ENCODE measurements at regions not wholly inside any gene's neighbourhood (a gene's known extent, or its start where the extent isn't known, plus 50 kb on each side); places are given as distances from the start of the nearest gene placed in this dataset.

DNA sequence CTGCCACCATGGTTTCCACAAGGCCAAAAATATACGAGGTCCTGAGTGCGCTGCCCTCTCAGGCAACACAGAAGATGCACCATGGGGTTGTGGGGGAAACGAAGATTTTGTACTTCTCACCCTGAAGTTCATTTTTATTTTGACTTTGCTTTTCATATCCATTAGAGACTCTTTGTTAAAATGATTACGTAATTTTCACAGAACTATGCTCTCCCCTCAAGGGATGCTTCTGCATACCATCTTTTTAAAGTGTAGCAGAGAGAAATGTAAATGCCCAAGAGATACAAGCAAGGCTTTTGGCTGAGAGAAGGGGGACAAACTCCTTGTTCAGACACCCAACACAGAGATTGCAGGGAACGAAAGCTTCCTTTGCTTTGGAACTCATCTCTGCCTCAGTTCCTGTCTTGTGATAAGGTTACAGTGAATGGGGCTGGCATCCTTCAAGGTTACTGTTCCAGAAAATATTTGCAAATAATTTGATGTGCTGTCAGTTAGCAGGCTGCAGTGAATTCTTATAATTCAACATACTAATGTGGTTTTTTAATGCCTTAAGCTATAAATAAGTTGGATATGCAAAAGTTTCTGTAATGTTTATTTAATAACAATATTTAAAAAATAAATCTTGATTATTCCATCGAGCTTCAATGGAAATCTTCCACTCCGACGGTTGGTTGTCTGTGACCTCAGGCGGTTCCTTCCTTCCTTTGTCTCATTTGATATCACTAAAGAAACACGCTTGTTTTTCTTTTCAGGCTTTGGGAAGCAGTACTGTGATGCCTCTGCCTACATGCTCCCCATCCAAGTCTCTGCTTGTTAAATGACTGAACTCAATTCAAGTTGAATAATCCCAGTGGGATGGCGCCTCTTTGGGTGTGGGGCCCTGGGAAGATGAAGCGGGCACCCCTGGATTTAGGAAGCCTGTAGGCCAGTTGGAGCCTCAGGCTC, 209.3 kb upstream of the CTBP2 start:
- H3K9me3 ChIP-seq (ENCODE audit: control insufficient read depth in 4 of 4, insufficient read depth in 3 of 4, low read length in 3 of 4) = no peaks in the 10 kb centered on the region
- no peaks in the 10 kb centered on the region for H3K36me3 ChIP-seq (ENCODE audit: control insufficient read depth in 4 of 4, insufficient read depth in 4 of 4, low read length in 4 of 4)
- no peaks in the 10 kb centered on the region for H3K27me3 ChIP-seq (ENCODE audit: control insufficient read depth in 3 of 3, insufficient read depth in 3 of 3, low read length in 2 of 3)
- ATAC-seq (ENCODE audit: insufficient read depth, low FRiP score) = no peak
- TF ChIP-seq, protein P1, sequence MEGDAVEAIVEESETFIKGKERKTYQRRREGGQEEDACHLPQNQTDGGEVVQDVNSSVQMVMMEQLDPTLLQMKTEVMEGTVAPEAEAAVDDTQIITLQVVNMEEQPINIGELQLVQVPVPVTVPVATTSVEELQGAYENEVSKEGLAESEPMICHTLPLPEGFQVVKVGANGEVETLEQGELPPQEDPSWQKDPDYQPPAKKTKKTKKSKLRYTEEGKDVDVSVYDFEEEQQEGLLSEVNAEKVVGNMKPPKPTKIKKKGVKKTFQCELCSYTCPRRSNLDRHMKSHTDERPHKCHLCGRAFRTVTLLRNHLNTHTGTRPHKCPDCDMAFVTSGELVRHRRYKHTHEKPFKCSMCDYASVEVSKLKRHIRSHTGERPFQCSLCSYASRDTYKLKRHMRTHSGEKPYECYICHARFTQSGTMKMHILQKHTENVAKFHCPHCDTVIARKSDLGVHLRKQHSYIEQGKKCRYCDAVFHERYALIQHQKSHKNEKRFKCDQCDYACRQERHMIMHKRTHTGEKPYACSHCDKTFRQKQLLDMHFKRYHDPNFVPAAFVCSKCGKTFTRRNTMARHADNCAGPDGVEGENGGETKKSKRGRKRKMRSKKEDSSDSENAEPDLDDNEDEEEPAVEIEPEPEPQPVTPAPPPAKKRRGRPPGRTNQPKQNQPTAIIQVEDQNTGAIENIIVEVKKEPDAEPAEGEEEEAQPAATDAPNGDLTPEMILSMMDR (IDR thresholded peaks at IDR 0.05; ENCODE audit: control extremely low read depth, extremely low read depth) = no peak
- no peak for DNase-seq
- H3K4me3 ChIP-seq = no peak overlapping the region
- H3K9ac ChIP-seq (ENCODE audit: insufficient read depth in 1 of 2, low read length in 2 of 2) = no peak overlapping the region
- H3K4me1 ChIP-seq (ENCODE audit: control insufficient read depth in 5 of 5, insufficient read depth in 5 of 5, low read length in 5 of 5) = no peaks in the 10 kb centered on the region
- WGBS, 2 donors = 75 to 81% methylated on average over 12 of the region's 12 CpGs
- H3K27ac ChIP-seq (ENCODE audit: low read depth in 1 of 2, low read length in 1 of 2) = no peak overlapping the region

DNA sequence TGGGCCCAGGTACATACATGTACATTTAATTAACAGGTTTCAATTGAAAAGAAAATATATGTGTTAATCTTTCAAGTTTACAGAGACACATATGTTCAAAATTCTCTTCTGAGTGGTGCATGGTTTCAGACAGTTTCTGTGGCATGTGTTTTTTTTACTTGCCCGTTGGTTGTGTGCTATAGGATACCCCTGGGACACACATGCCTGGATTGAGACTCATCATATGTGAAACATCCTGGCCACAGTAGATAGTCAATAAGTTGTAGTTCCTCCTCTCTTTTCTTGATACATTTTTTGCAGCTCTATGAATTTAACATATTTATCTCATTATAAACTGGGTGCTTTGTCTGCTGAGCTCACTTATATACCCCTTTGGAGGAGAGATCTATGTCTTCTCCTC, 207.8 kb upstream of the CTBP2 start:
- ATAC-seq (ENCODE audit: insufficient read depth, low FRiP score) (no peak), DNase-seq (no peak)
- Histone ChIP-seq H3K36me3 (ENCODE audit: control insufficient read depth in 4 of 4, insufficient read depth in 4 of 4, low read length in 4 of 4) (no peaks in the 10 kb centered on the region), H3K27me3 (ENCODE audit: control insufficient read depth in 3 of 3, insufficient read depth in 3 of 3, low read length in 2 of 3) (no peaks in the 10 kb centered on the region), H3K27ac (ENCODE audit: low read depth in 1 of 2, low read length in 1 of 2) (no peak overlapping the region), H3K9me3 (ENCODE audit: control insufficient read depth in 4 of 4, insufficient read depth in 3 of 4, low read length in 3 of 4) (no peaks in the 10 kb centered on the region), H3K9ac (ENCODE audit: insufficient read depth in 1 of 2, low read length in 2 of 2) (no peak overlapping the region), H3K4me3 (no peak overlapping the region), H3K4me1 (ENCODE audit: control insufficient read depth in 5 of 5, insufficient read depth in 5 of 5, low read length in 5 of 5) (no peaks in the 10 kb centered on the region)
- TF ChIP-seq, protein P1 (IDR thresholded peaks at IDR 0.05; ENCODE audit: control extremely low read depth, extremely low read depth) = no peak
- 69 to 91% methylated on average over 1 of the region's 1 CpG for WGBS, 2 donors

- no peak for DNase-seq
- Histone ChIP-seq H3K27me3 (ENCODE audit: control insufficient read depth in 3 of 3, insufficient read depth in 3 of 3, low read length in 2 of 3) (no peaks in the 10 kb centered on the region), H3K4me1 (ENCODE audit: control insufficient read depth in 5 of 5, insufficient read depth in 5 of 5, low read length in 5 of 5) (no peaks in the 10 kb centered on the region), H3K9me3 (ENCODE audit: control insufficient read depth in 4 of 4, insufficient read depth in 3 of 4, low read length in 3 of 4) (no peaks in the 10 kb centered on the region), H3K9ac (ENCODE audit: insufficient read depth in 1 of 2, low read length in 2 of 2) (no peak overlapping the region), H3K4me3 (no peak overlapping the region), H3K27ac (ENCODE audit: low read depth in 1 of 2, low read length in 1 of 2) (no peak overlapping the region), H3K36me3 (ENCODE audit: control insufficient read depth in 4 of 4, insufficient read depth in 4 of 4, low read length in 4 of 4) (no peaks in the 10 kb centered on the region)
- TF ChIP-seq, protein P1 (IDR thresholded peaks at IDR 0.05; ENCODE audit: control extremely low read depth, extremely low read depth) = no peak
- ATAC-seq (ENCODE audit: insufficient read depth, low FRiP score) = no peak
Observed at GRCh38 chr10:125363791-125364190, 203.4 kb upstream of the CTBP2 start.
